GM10266 (cell line): ENCODE measurements at regions not wholly inside any gene's neighbourhood (a gene's known extent, or its start where the extent isn't known, plus 50 kb on each side); places are given as distances from the start of the nearest gene placed in this dataset.
A peak's percentile ranks its signal among the peaks of the same experiment; 100 is the strongest.

ENCODE experiments used
- DNase-seq: peaks from one replicate; pipeline ENCODE4 v3.0.0; 2012; ENCODE audit errors: extremely low spot score
- TF ChIP-seq, protein P1 (sequence below): IDR thresholded peaks from 2 replicates; pipeline ENCODE4 v1.5.1; 2012; ENCODE audit warnings: mild to moderate bottlenecking, low read depth; ENCODE audit not compliant: control insufficient read depth, insufficient read depth; ENCODE audit errors: missing control alignments

DNA sequence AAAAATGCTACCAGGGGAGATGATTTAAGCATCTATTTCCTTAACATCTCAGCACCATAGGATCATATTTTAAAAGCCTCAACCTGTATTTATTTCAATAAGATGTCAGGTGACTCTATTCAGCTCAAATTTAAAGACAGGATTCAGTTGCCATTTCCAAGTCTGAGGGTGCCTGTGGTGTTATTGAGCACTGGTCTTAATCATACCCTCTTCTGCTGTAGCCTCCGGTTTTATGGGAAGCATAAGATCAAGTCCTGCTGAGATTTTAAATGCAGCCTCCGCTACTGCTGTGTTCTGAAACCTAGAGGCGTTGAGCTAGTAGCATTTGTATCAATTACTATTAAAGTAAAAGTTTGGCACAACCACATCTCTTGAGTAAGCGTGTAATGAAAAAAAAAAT lies 185.7 kb upstream of the NWD2 start:
- TF ChIP-seq, protein P1, sequence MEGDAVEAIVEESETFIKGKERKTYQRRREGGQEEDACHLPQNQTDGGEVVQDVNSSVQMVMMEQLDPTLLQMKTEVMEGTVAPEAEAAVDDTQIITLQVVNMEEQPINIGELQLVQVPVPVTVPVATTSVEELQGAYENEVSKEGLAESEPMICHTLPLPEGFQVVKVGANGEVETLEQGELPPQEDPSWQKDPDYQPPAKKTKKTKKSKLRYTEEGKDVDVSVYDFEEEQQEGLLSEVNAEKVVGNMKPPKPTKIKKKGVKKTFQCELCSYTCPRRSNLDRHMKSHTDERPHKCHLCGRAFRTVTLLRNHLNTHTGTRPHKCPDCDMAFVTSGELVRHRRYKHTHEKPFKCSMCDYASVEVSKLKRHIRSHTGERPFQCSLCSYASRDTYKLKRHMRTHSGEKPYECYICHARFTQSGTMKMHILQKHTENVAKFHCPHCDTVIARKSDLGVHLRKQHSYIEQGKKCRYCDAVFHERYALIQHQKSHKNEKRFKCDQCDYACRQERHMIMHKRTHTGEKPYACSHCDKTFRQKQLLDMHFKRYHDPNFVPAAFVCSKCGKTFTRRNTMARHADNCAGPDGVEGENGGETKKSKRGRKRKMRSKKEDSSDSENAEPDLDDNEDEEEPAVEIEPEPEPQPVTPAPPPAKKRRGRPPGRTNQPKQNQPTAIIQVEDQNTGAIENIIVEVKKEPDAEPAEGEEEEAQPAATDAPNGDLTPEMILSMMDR: no peak
- DNase-seq: no peak

- TF ChIP-seq, protein P1: no peak
- no peak for DNase-seq
These were observed 178.4 kb upstream of the NWD2 start for GRCh38 chr4:37066159-37066558.

DNA sequence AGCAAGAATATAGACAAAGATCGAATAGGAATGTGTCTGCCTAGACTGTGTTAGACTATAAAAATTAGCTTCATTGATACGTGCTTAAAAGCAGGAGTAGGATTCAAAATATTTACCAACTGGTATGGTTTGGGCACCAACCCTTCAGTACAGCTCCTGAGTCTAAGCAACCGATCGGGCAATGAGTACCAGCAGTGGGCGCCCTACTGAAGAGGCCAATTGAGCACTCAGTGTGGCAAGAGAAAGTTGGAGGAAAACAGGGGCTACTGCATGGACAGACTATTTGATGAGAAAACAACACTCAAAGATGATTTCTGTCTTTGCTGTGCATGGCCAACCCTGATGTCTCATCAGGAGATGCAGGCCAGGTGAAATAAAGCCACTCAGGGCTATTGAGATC lies 176.0 kb upstream of the NWD2 start:
- DNase-seq: no peak
- TF ChIP-seq, protein P1: peak; percentile 33

DNA sequence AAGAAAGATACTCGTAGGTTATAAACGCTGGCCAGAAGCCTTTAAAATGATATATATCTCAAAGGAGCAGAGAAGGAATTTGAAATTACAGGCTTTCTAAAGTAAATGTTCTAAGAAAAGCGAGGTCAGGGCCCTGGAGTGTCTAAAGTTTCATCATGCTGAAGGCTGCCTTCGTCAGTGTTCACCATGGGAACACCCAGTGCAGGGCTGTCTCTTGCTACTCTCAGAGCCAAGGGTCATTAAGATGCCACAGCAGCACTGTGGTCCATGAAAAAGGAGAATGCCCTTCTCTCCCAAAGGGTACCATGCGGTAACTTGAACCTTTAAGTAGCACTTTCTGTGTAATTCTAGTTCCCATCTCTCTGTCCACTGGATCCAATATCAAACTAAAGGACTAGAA lies 174.5 kb upstream of the NWD2 start:
- no peak for DNase-seq
- TF ChIP-seq, protein P1: no peak

GRCh38 chr4:37071576-37071975 lies 173.0 kb upstream of the NWD2 start:
- no peak for DNase-seq
- TF ChIP-seq, protein P1: no peak

GRCh38 chr4:37073226-37073840 lies 171.2 kb upstream of the NWD2 start:
- no peak for DNase-seq
- TF ChIP-seq, protein P1: no peak

- TF ChIP-seq, protein P1: no peak
- no peak for DNase-seq
These were observed 161.6 kb upstream of the NWD2 start for GRCh38 chr4:37082912-37083311.
